Ectodermal cell (in vitro differentiated cells): ENCODE measurements at regions not wholly inside any gene's neighbourhood (a gene's known extent, or its start where the extent isn't known, plus 50 kb on each side); places are given as distances from the start of the nearest gene placed in this dataset.

ENCODE experiments used
- H3K27ac ChIP-seq: 2 replicates; pipeline ENCODE4 v1.7.0; 2013; ENCODE audit warnings: mild to moderate bottlenecking, low read depth, low read length; ENCODE audit not compliant: insufficient read depth, poor library complexity, severe bottlenecking
- H3K27me3 ChIP-seq: 2 replicates; pipeline ENCODE4 v1.7.0; 2013; ENCODE audit warnings: mild to moderate bottlenecking, low read length; ENCODE audit not compliant: insufficient read depth, control insufficient read depth, poor library complexity, severe bottlenecking
- H3K36me3 ChIP-seq: one replicate; pipeline ENCODE4 v1.7.0; 2013; ENCODE audit warnings: low read length; ENCODE audit not compliant: control insufficient read depth, insufficient read depth
- H3K4me1 ChIP-seq: one replicate; pipeline ENCODE4 v1.7.0; 2013; ENCODE audit warnings: low read length; ENCODE audit not compliant: control insufficient read depth, insufficient read depth
- H3K4me3 ChIP-seq: 2 replicates; pipeline ENCODE4 v1.7.0; 2013; ENCODE audit warnings: low read depth, low read length, control low read depth; ENCODE audit not compliant: insufficient read depth
- H3K9me3 ChIP-seq: 2 replicates; pipeline ENCODE4 v1.7.0; 2013; ENCODE audit warnings: mild to moderate bottlenecking, low read length, moderate library complexity; ENCODE audit not compliant: control insufficient read depth
- WGBS, 2 experiments: methylation state at CpG; one replicate each; pipeline ENCODE4 v1.1.7; 2013; ENCODE audit warnings: missing lambda C conversion rate in 2 of 2; 5-methylcytosine and 5-hydroxymethylcytosine counted together

- Histone ChIP-seq H3K27me3 (no peaks in the 10 kb centered on the region), H3K27ac (peak overlapping the region; percentile 11), H3K36me3 (no peaks in the 10 kb centered on the region), H3K4me3 (no peak overlapping the region), H3K4me1 (peaks cover 5% of the 10 kb centered on the region), H3K9me3 (no peaks in the 10 kb centered on the region)
- WGBS, 2 experiments: 67 to 78% methylated on average over 6 to 7 of the region's 7 CpGs
Measured at GRCh38 chr3:116950301-116951055, 240.9 kb downstream of the TUSC7 start.

- H3K36me3 ChIP-seq: no peaks in the 10 kb centered on the region
- WGBS, 2 experiments: 95 to 100% methylated on average over 3 of the region's 3 CpGs
- no peaks in the 10 kb centered on the region for H3K27me3 ChIP-seq
- no peak overlapping the region for H3K27ac ChIP-seq
- no peaks in the 10 kb centered on the region for H3K9me3 ChIP-seq
- H3K4me1 ChIP-seq: peaks cover 5% of the 10 kb centered on the region
- H3K4me3 ChIP-seq: no peak overlapping the region
Measured at GRCh38 chr3:116951610-116952009, 242.0 kb downstream of the TUSC7 start.

GRCh38 chr3:116958291-116958690 is 248.7 kb downstream of the TUSC7 start:
- H3K36me3 ChIP-seq: no peaks in the 10 kb centered on the region
- no peak overlapping the region for H3K4me3 ChIP-seq
- no peaks in the 10 kb centered on the region for H3K27me3 ChIP-seq
- 87 to 95% methylated on average over 3 of the region's 3 CpGs for WGBS, 2 experiments
- H3K4me1 ChIP-seq: no peaks in the 10 kb centered on the region
- no peaks in the 10 kb centered on the region for H3K9me3 ChIP-seq
- no peak overlapping the region for H3K27ac ChIP-seq

DNA sequence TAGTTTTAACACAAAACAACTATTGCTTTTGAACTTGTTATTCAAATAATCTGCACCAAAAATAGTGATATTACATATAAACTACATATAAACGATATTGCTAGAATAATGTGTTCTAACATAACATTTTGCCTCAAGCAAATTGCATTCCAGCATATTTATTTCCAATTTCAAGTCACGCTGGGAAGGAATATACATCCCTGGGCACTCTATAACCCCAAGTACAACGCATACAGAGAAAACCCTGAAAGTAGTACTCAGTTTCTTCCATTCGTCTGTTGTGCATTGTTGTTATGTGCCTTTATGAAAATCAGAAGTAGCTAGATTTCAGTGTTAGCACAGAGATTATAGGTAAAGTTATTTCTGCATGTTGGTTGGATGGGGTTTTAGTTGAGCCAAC is 251.5 kb downstream of the TUSC7 start:
- no peaks in the 10 kb centered on the region for H3K27me3 ChIP-seq
- WGBS, 2 experiments: 89 to 97% methylated on average over 4 of the region's 4 CpGs
- H3K9me3 ChIP-seq: no peaks in the 10 kb centered on the region
- no peak overlapping the region for H3K4me3 ChIP-seq
- H3K36me3 ChIP-seq: no peaks in the 10 kb centered on the region
- no peak overlapping the region for H3K27ac ChIP-seq
- H3K4me1 ChIP-seq: no peaks in the 10 kb centered on the region

DNA sequence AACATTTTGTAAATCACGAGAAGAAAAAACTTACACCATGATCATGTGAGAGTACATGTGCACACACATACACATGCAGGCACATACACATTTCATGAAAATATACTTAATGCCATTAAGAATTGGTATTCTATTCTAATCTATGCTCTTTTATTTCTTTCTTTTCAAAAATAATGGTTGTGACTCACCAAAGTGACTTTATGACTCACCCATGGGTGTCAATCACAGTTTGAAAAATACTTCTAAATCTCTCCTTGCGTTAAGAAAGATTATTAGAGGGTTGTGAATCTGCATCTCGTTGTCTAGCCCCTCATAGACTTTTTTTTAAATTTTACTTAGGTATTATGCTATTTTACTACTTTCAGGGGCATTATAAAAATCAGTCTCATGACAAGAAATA is 254.2 kb downstream of the TUSC7 start:
- H3K27ac ChIP-seq: no peak overlapping the region
- H3K4me1 ChIP-seq: no peaks in the 10 kb centered on the region
- H3K27me3 ChIP-seq: no peaks in the 10 kb centered on the region
- H3K4me3 ChIP-seq: no peak overlapping the region
- H3K36me3 ChIP-seq: no peaks in the 10 kb centered on the region
- 94 to 100% methylated on average over 1 to 2 of the region's 3 CpGs for WGBS, 2 experiments
- no peaks in the 10 kb centered on the region for H3K9me3 ChIP-seq

- 95 to 98% methylated on average over 2 of the region's 2 CpGs for WGBS, 2 experiments
- Histone ChIP-seq H3K9me3 (no peaks in the 10 kb centered on the region), H3K27me3 (no peaks in the 10 kb centered on the region), H3K4me3 (no peak overlapping the region), H3K27ac (no peak overlapping the region), H3K4me1 (no peaks in the 10 kb centered on the region), H3K36me3 (no peaks in the 10 kb centered on the region)
Measured at GRCh38 chr3:116966649-116967048, 257.1 kb downstream of the TUSC7 start.

- Histone ChIP-seq H3K9me3 (no peaks in the 10 kb centered on the region), H3K36me3 (no peaks in the 10 kb centered on the region), H3K27ac (no peak overlapping the region), H3K4me1 (no peaks in the 10 kb centered on the region), H3K4me3 (no peak overlapping the region), H3K27me3 (no peaks in the 10 kb centered on the region)
- WGBS, 2 experiments: 97 to 98% methylated on average over 6 of the region's 6 CpGs
Measured at GRCh38 chr3:116969135-116969534, 259.6 kb downstream of the TUSC7 start.

DNA sequence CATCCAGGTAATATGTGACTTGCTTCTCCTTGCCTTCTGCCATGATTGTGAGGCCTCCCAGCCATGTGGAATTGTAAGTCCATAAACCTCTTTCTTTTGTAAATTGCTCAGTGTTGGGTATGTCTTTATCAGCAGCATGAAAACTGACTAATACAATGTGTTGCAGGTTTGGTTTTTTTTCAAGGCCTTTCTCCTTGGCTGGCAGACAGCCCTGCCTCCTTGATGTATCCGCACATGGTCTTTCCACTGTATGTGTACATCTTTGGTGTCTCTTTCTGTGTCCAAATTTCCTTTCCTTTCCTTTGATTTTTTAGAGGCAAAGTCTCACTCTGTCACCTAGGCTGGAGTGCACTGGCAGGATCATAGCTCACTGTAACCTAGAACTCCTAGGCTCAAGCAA is 260.1 kb downstream of the TUSC7 start:
- 91 to 96% methylated on average over 1 of the region's 1 CpG for WGBS, 2 experiments
- Histone ChIP-seq H3K4me3 (no peak overlapping the region), H3K27ac (no peak overlapping the region), H3K4me1 (no peaks in the 10 kb centered on the region), H3K36me3 (no peaks in the 10 kb centered on the region), H3K27me3 (no peaks in the 10 kb centered on the region), H3K9me3 (no peaks in the 10 kb centered on the region)

GRCh38 chr3:116971531-116971930 is 262.0 kb downstream of the TUSC7 start:
- Histone ChIP-seq H3K9me3 (no peaks in the 10 kb centered on the region), H3K4me3 (no peak overlapping the region), H3K36me3 (no peaks in the 10 kb centered on the region), H3K27ac (no peak overlapping the region), H3K27me3 (no peaks in the 10 kb centered on the region), H3K4me1 (no peaks in the 10 kb centered on the region)
- WGBS, 2 experiments: 88 to 92% methylated on average over 4 of the region's 4 CpGs

DNA sequence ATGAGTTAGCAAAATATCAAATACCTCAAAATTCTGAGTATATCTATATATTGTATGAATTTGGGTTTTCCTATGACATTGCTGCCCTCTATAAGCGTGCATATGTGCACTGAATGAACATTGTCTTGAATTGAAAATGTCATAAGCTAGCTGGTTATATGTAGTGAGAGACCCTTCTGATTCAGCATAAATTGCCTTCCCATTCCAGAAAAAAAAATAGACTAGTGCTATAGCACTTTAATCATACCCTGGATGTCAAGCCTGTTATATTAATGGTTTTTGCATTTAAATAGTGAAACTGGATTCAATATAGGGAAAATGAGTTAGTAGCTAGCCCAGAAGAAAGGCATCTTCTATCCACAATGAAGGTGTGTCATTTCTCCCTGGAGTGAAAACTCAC is 265.1 kb downstream of the TUSC7 start:
- no peaks in the 10 kb centered on the region for H3K36me3 ChIP-seq
- H3K4me1 ChIP-seq: no peaks in the 10 kb centered on the region
- no peaks in the 10 kb centered on the region for H3K27me3 ChIP-seq
- H3K9me3 ChIP-seq: no peaks in the 10 kb centered on the region
- WGBS, 2 experiments: 50 to 70% methylated on average over 1 of the region's 1 CpG
- H3K4me3 ChIP-seq: no peak overlapping the region
- no peak overlapping the region for H3K27ac ChIP-seq

DNA sequence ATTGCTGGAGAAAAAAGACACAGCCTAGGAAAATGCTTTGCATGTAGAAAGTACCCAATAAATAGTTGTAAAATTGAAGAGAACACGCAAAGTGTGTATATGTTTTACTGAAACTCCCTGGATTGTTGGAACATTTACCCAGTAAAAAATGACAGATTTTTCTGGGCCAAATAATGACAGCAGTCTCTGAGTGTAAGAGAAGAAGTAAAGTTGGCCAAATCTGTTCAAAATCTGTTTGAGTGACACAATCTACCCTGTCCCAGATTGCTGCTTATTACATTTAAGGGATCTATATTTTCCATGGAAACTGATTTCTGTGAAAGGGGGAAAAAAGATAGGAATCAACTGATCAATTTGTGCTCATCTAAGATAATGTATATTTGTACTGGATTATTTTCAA is 267.9 kb downstream of the TUSC7 start:
- Histone ChIP-seq H3K4me1 (no peaks in the 10 kb centered on the region), H3K36me3 (no peaks in the 10 kb centered on the region), H3K27me3 (no peaks in the 10 kb centered on the region), H3K27ac (no peak overlapping the region), H3K4me3 (no peak overlapping the region), H3K9me3 (no peaks in the 10 kb centered on the region)
- WGBS, 2 experiments: 96 to 100% methylated on average over 1 of the region's 1 CpG
